ENCODE measurements at regions not wholly inside any gene's neighbourhood (a gene's known extent, or its start where the extent isn't known, plus 50 kb on each side); places are given as distances from the start of the nearest gene placed in this dataset.

GRCh38 chr15:59923508-59923907 is 80.6 kb upstream of the FOXB1 start:
- no peak for TF ChIP-seq CTCF (IDR thresholded peaks at IDR 0.05)
- no peak for TF ChIP-seq REST (IDR thresholded peaks at IDR 0.05; ENCODE audit: insufficient read depth in 1 of 2, low read depth in 2 of 2, low read length in 1 of 2)
- no peak for TF ChIP-seq POLR2AphosphoS5 (IDR thresholded peaks at IDR 0.05; ENCODE audit: low read depth, low read length)
- no peak for TF ChIP-seq TCF7L2 (IDR thresholded peaks at IDR 0.05; ENCODE audit: low read depth, low read length)
- TF ChIP-seq SIN3A (IDR thresholded peaks at IDR 0.05; ENCODE audit: borderline replicate concordance, insufficient read depth, low read depth, low read length) = no peak

Data from Panc1 (cell line).